Glutamatergic neuron (in vitro differentiated cells): ENCODE measurements at regions not wholly inside any gene's neighbourhood (a gene's known extent, or its start where the extent isn't known, plus 50 kb on each side); places are given as distances from the start of the nearest gene placed in this dataset.

Experiments used
- DNase-seq: peaks from one replicate; pipeline ENCODE4 v3.0.0; 2022
- H3K27ac Mint-ChIP-seq: one replicate; pipeline ENCODE4 v1.8.0; 2020; ENCODE audit warnings: mild to moderate bottlenecking, mixed read lengths, inconsistent platforms; ENCODE audit not compliant: unreplicated experiment
- H3K27me3 Mint-ChIP-seq: one replicate; pipeline ENCODE4 v1.8.0; 2020; ENCODE audit warnings: mild to moderate bottlenecking, moderate library complexity, mixed read lengths, inconsistent platforms; ENCODE audit not compliant: unreplicated experiment
- H3K36me3 Mint-ChIP-seq: one replicate; pipeline ENCODE4 v1.8.0; 2020; ENCODE audit warnings: mild to moderate bottlenecking, mixed read lengths, inconsistent platforms; ENCODE audit not compliant: unreplicated experiment
- H3K4me1 Mint-ChIP-seq: one replicate; pipeline ENCODE4 v1.8.0; 2020; ENCODE audit warnings: mild to moderate bottlenecking, low read depth, mixed read lengths, inconsistent platforms; ENCODE audit not compliant: unreplicated experiment
- H3K4me3 Mint-ChIP-seq: one replicate; pipeline ENCODE4 v1.8.0; 2020; ENCODE audit warnings: mild to moderate bottlenecking, mixed read lengths, inconsistent platforms; ENCODE audit not compliant: unreplicated experiment
- H3K9me3 Mint-ChIP-seq: one replicate; pipeline ENCODE4 v1.8.0; 2020; ENCODE audit warnings: mild to moderate bottlenecking, moderate library complexity, mixed read lengths, inconsistent platforms; ENCODE audit not compliant: unreplicated experiment
- TF ChIP-seq, protein P1 (sequence below): fragments of 200-600 bp; sonication (generic); IDR thresholded peaks from one replicate; pipeline ENCODE4 v1.5.0; 2021; ENCODE audit not compliant: partially characterized antibody, unreplicated experiment

GRCh38 chr12:127343940-127344339 lies 923.0 kb upstream of the TMEM132C start:
- Mint-ChIP-seq H3K36me3 (peaks cover 3% of the 10 kb centered on the region), H3K27ac (no peak overlapping the region), H3K9me3 (peaks cover 8% of the 10 kb centered on the region)

DNA sequence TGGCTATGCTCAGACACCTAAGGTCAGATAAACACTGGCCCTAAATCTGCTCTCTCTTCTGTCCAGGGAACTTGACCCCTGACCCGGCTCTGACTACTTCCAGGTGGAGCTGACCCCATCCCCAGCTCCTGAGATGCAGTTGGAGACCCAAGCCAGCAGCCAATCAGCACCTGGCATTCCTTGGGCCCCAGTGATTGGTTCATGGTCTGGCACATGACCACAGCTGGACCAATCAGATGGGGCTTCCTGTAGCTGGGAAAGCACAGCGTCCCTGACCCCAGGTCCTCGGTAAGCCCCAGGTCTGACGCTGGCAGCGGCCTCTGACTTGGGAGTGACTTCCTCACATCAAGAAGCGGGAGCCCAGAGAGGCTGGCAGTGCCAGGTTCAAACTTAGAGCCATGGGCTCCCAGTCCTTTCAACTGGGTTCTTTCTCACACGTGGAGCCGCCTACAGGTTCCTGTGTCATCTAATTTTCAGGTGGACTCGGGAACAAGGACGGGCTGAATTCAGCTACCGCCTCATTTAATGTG lies 915.4 kb upstream of the TMEM132C start:
- Mint-ChIP-seq H3K36me3 (peaks cover 3% of the 10 kb centered on the region), H3K9me3 (peaks cover 11% of the 10 kb centered on the region), H3K4me3 (no peak overlapping the region), H3K27me3 (no peaks in the 10 kb centered on the region), H3K4me1 (no peaks in the 10 kb centered on the region), H3K27ac (no peak overlapping the region)
- DNase-seq: no peak
- TF ChIP-seq, protein P1, sequence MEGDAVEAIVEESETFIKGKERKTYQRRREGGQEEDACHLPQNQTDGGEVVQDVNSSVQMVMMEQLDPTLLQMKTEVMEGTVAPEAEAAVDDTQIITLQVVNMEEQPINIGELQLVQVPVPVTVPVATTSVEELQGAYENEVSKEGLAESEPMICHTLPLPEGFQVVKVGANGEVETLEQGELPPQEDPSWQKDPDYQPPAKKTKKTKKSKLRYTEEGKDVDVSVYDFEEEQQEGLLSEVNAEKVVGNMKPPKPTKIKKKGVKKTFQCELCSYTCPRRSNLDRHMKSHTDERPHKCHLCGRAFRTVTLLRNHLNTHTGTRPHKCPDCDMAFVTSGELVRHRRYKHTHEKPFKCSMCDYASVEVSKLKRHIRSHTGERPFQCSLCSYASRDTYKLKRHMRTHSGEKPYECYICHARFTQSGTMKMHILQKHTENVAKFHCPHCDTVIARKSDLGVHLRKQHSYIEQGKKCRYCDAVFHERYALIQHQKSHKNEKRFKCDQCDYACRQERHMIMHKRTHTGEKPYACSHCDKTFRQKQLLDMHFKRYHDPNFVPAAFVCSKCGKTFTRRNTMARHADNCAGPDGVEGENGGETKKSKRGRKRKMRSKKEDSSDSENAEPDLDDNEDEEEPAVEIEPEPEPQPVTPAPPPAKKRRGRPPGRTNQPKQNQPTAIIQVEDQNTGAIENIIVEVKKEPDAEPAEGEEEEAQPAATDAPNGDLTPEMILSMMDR: no peak

More at GRCh38 chr12:127343940-127344339, 923.0 kb upstream of the TMEM132C start:
- H3K27me3 Mint-ChIP-seq: no peaks in the 10 kb centered on the region
- no peak for DNase-seq
- H3K4me3 Mint-ChIP-seq: no peak overlapping the region
- TF ChIP-seq, protein P1: no peak
- H3K4me1 Mint-ChIP-seq: no peaks in the 10 kb centered on the region

DNA sequence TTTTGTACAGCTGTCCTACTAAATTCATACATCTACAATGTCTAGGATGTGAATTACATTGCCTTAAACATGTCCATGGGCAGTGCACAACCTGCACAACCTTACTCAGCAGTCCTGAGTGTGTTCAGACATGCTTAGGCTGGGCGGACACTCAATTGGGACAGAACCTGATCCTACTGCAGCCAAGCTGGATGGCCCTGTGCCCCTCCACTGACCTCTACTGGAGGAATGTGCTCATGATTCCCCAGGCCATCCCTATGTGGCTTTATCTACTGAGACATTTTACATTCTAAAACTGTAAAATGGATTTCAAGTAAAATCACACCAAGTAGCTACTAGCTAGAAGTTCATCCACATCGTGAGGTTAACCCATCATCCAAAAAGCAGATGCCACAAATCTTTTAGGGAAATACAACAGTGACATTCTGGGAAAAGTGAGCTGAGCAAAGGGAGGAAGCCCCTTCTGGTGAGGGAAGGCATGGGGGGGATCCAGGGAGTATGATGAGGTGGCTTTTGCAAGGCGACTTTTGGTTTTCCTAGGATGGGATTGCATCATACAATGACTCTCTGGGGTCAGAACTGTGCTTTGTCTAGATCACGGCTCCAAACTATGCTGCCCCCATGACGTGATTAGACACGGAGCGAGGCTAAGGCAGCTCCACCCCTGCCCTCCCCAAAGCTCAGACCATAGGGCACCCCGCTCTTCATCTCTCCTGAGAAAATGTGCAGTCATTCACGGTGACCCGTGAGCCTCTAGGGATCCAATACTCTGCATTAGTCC lies 911.7 kb upstream of the TMEM132C start:
- no peaks in the 10 kb centered on the region for H3K27me3 Mint-ChIP-seq
- DNase-seq: no peak
- no peak overlapping the region for H3K4me3 Mint-ChIP-seq

GRCh38 chr12:127358888-127359287 lies 908.1 kb upstream of the TMEM132C start:
- no peak for DNase-seq
- no peak overlapping the region for H3K4me3 Mint-ChIP-seq
- TF ChIP-seq, protein P1: no peak
- H3K9me3 Mint-ChIP-seq: peaks cover 2% of the 10 kb centered on the region
- H3K27ac Mint-ChIP-seq: no peak overlapping the region
- H3K4me1 Mint-ChIP-seq: no peaks in the 10 kb centered on the region
- no peaks in the 10 kb centered on the region for H3K27me3 Mint-ChIP-seq
- H3K36me3 Mint-ChIP-seq: no peaks in the 10 kb centered on the region

More for the DNA sequence above, 911.7 kb upstream of the TMEM132C start:
- H3K4me1 Mint-ChIP-seq: no peaks in the 10 kb centered on the region
- H3K36me3 Mint-ChIP-seq: peaks cover 3% of the 10 kb centered on the region
- peaks cover 4% of the 10 kb centered on the region for H3K9me3 Mint-ChIP-seq
- H3K27ac Mint-ChIP-seq: no peak overlapping the region
- TF ChIP-seq, protein P1: no peak

GRCh38 chr12:127360580-127360979 lies 906.4 kb upstream of the TMEM132C start:
- no peak for DNase-seq
- H3K27ac Mint-ChIP-seq: no peak overlapping the region
- peaks cover 2% of the 10 kb centered on the region for H3K9me3 Mint-ChIP-seq
- no peaks in the 10 kb centered on the region for H3K27me3 Mint-ChIP-seq
- H3K36me3 Mint-ChIP-seq: no peaks in the 10 kb centered on the region
- no peak overlapping the region for H3K4me3 Mint-ChIP-seq
- TF ChIP-seq, protein P1: no peak
- no peaks in the 10 kb centered on the region for H3K4me1 Mint-ChIP-seq
